Activated naive CD8-positive, alpha-beta T cell (primary cell): ENCODE measurements at regions not wholly inside any gene's neighbourhood (a gene's known extent, or its start where the extent isn't known, plus 50 kb on each side); places are given as distances from the start of the nearest gene placed in this dataset.

Experiments
- H3K27ac Mint-ChIP-seq: one replicate; pipeline ENCODE4 v1.8.0; 2021; ENCODE audit warnings: mixed read lengths
- H3K27me3 Mint-ChIP-seq: one replicate; pipeline ENCODE4 v1.8.0; 2021; ENCODE audit warnings: mixed read lengths
- H3K36me3 Mint-ChIP-seq: one replicate; pipeline ENCODE4 v1.8.0; 2021; ENCODE audit warnings: mixed read lengths
- H3K4me1 Mint-ChIP-seq: one replicate; pipeline ENCODE4 v1.8.0; 2021; ENCODE audit warnings: low read depth, mixed read lengths
- H3K4me3 Mint-ChIP-seq: one replicate; pipeline ENCODE4 v1.8.0; 2021; ENCODE audit warnings: mild to moderate bottlenecking, mixed read lengths
- H3K9me3 Mint-ChIP-seq: one replicate; pipeline ENCODE4 v1.8.0; 2021; ENCODE audit warnings: low read depth, mixed read lengths

GRCh38 chr16:73420244-73420643 is 372.3 kb upstream of the ZFHX3 start:
- H3K4me1 Mint-ChIP-seq, result no peaks in the 10 kb centered on the region
- peaks cover 5% of the 10 kb centered on the region for H3K27me3 Mint-ChIP-seq
- no peak overlapping the region for H3K27ac Mint-ChIP-seq
- no peaks in the 10 kb centered on the region for H3K9me3 Mint-ChIP-seq
- H3K36me3 Mint-ChIP-seq, result no peaks in the 10 kb centered on the region
- H3K4me3 Mint-ChIP-seq, result no peak overlapping the region

- no peak overlapping the region for H3K27ac Mint-ChIP-seq
- no peaks in the 10 kb centered on the region for H3K4me1 Mint-ChIP-seq
- H3K27me3 Mint-ChIP-seq, result peaks cover 5% of the 10 kb centered on the region
- H3K9me3 Mint-ChIP-seq, result peaks cover 3% of the 10 kb centered on the region
- H3K4me3 Mint-ChIP-seq, result no peak overlapping the region
- no peaks in the 10 kb centered on the region for H3K36me3 Mint-ChIP-seq
These were observed 370.8 kb upstream of the ZFHX3 start for GRCh38 chr16:73418691-73419090.

GRCh38 chr16:73418051-73418450 is 370.1 kb upstream of the ZFHX3 start:
- H3K36me3 Mint-ChIP-seq, result no peaks in the 10 kb centered on the region
- peaks cover 6% of the 10 kb centered on the region for H3K9me3 Mint-ChIP-seq
- H3K4me3 Mint-ChIP-seq, result no peak overlapping the region
- no peak overlapping the region for H3K27ac Mint-ChIP-seq
- H3K4me1 Mint-ChIP-seq, result no peaks in the 10 kb centered on the region
- H3K27me3 Mint-ChIP-seq, result peaks cover 5% of the 10 kb centered on the region

GRCh38 chr16:73415286-73415685 is 367.4 kb upstream of the ZFHX3 start:
- peaks cover 2% of the 10 kb centered on the region for H3K27me3 Mint-ChIP-seq
- peaks cover 6% of the 10 kb centered on the region for H3K9me3 Mint-ChIP-seq
- H3K36me3 Mint-ChIP-seq, result no peaks in the 10 kb centered on the region
- no peaks in the 10 kb centered on the region for H3K4me1 Mint-ChIP-seq
- no peak overlapping the region for H3K4me3 Mint-ChIP-seq
- H3K27ac Mint-ChIP-seq, result no peak overlapping the region

GRCh38 chr16:73414638-73415037 is 366.7 kb upstream of the ZFHX3 start:
- Mint-ChIP-seq H3K27me3 (peaks cover 3% of the 10 kb centered on the region), H3K9me3 (peaks cover 6% of the 10 kb centered on the region), H3K4me1 (no peaks in the 10 kb centered on the region), H3K27ac (no peak overlapping the region), H3K4me3 (no peak overlapping the region), H3K36me3 (no peaks in the 10 kb centered on the region)

- no peaks in the 10 kb centered on the region for H3K4me1 Mint-ChIP-seq
- H3K4me3 Mint-ChIP-seq, result no peak overlapping the region
- H3K27ac Mint-ChIP-seq, result no peak overlapping the region
These were observed 365.9 kb upstream of the ZFHX3 start for GRCh38 chr16:73413830-73414190.

GRCh38 chr16:73413091-73413829 is 365.3 kb upstream of the ZFHX3 start:
- Mint-ChIP-seq H3K4me1 (no peaks in the 10 kb centered on the region), H3K9me3 (peaks cover 6% of the 10 kb centered on the region), H3K27me3 (peaks cover 5% of the 10 kb centered on the region), H3K27ac (no peak overlapping the region), H3K4me3 (no peak overlapping the region), H3K36me3 (no peaks in the 10 kb centered on the region)

More at GRCh38 chr16:73413830-73414190, 365.9 kb upstream of the ZFHX3 start:
- peaks cover 6% of the 10 kb centered on the region for H3K9me3 Mint-ChIP-seq
- H3K27me3 Mint-ChIP-seq, result peaks cover 5% of the 10 kb centered on the region
- H3K36me3 Mint-ChIP-seq, result no peaks in the 10 kb centered on the region

- Mint-ChIP-seq H3K36me3 (no peaks in the 10 kb centered on the region), H3K9me3 (peaks cover 6% of the 10 kb centered on the region), H3K27ac (no peak overlapping the region), H3K27me3 (peaks cover 5% of the 10 kb centered on the region), H3K4me1 (no peaks in the 10 kb centered on the region), H3K4me3 (no peak overlapping the region)
These were observed 364.5 kb upstream of the ZFHX3 start for GRCh38 chr16:73412416-73412815.

- peaks cover 2% of the 10 kb centered on the region for H3K27me3 Mint-ChIP-seq
- no peaks in the 10 kb centered on the region for H3K4me1 Mint-ChIP-seq
- H3K9me3 Mint-ChIP-seq, result peaks cover 4% of the 10 kb centered on the region
- no peak overlapping the region for H3K27ac Mint-ChIP-seq
- no peaks in the 10 kb centered on the region for H3K36me3 Mint-ChIP-seq
- H3K4me3 Mint-ChIP-seq, result no peak overlapping the region
These were observed 360.8 kb upstream of the ZFHX3 start for GRCh38 chr16:73408716-73409115.

- Mint-ChIP-seq H3K27me3 (peaks cover 2% of the 10 kb centered on the region), H3K36me3 (no peaks in the 10 kb centered on the region), H3K9me3 (no peaks in the 10 kb centered on the region), H3K4me3 (no peak overlapping the region), H3K4me1 (no peaks in the 10 kb centered on the region), H3K27ac (no peak overlapping the region)
These were observed 360.4 kb upstream of the ZFHX3 start for GRCh38 chr16:73408311-73408710.

GRCh38 chr16:73405851-73406250 is 357.9 kb upstream of the ZFHX3 start:
- H3K36me3 Mint-ChIP-seq, result no peaks in the 10 kb centered on the region
- H3K9me3 Mint-ChIP-seq, result no peaks in the 10 kb centered on the region
- H3K4me3 Mint-ChIP-seq, result no peak overlapping the region
- no peak overlapping the region for H3K27ac Mint-ChIP-seq
- H3K27me3 Mint-ChIP-seq, result peaks cover 2% of the 10 kb centered on the region
- no peaks in the 10 kb centered on the region for H3K4me1 Mint-ChIP-seq

- Mint-ChIP-seq H3K27ac (no peak overlapping the region), H3K36me3 (no peaks in the 10 kb centered on the region), H3K27me3 (no peaks in the 10 kb centered on the region), H3K4me1 (no peaks in the 10 kb centered on the region), H3K9me3 (no peaks in the 10 kb centered on the region), H3K4me3 (no peak overlapping the region)
These were observed 356.1 kb upstream of the ZFHX3 start for GRCh38 chr16:73404001-73404400.

- no peaks in the 10 kb centered on the region for H3K9me3 Mint-ChIP-seq
- no peaks in the 10 kb centered on the region for H3K36me3 Mint-ChIP-seq
These were observed 355.4 kb upstream of the ZFHX3 start for GRCh38 chr16:73403291-73403690.

GRCh38 chr16:73400951-73401350 is 353.0 kb upstream of the ZFHX3 start:
- no peaks in the 10 kb centered on the region for H3K4me1 Mint-ChIP-seq
- H3K4me3 Mint-ChIP-seq, result no peak overlapping the region

More at GRCh38 chr16:73403291-73403690, 355.4 kb upstream of the ZFHX3 start:
- H3K27ac Mint-ChIP-seq, result no peak overlapping the region
- H3K27me3 Mint-ChIP-seq, result no peaks in the 10 kb centered on the region
- no peak overlapping the region for H3K4me3 Mint-ChIP-seq
- no peaks in the 10 kb centered on the region for H3K4me1 Mint-ChIP-seq

GRCh38 chr16:73399997-73400396 is 352.1 kb upstream of the ZFHX3 start:
- Mint-ChIP-seq H3K4me1 (no peaks in the 10 kb centered on the region), H3K4me3 (no peak overlapping the region), H3K9me3 (no peaks in the 10 kb centered on the region), H3K27ac (no peak overlapping the region), H3K27me3 (peaks cover 1% of the 10 kb centered on the region), H3K36me3 (no peaks in the 10 kb centered on the region)

More at GRCh38 chr16:73400951-73401350, 353.0 kb upstream of the ZFHX3 start:
- Mint-ChIP-seq H3K9me3 (no peaks in the 10 kb centered on the region), H3K27me3 (peaks cover 1% of the 10 kb centered on the region), H3K27ac (no peak overlapping the region), H3K36me3 (no peaks in the 10 kb centered on the region)

- no peaks in the 10 kb centered on the region for H3K9me3 Mint-ChIP-seq
- H3K4me1 Mint-ChIP-seq, result no peaks in the 10 kb centered on the region
- no peak overlapping the region for H3K27ac Mint-ChIP-seq
- H3K4me3 Mint-ChIP-seq, result no peak overlapping the region
- H3K36me3 Mint-ChIP-seq, result no peaks in the 10 kb centered on the region
- peaks cover 1% of the 10 kb centered on the region for H3K27me3 Mint-ChIP-seq
These were observed 351.6 kb upstream of the ZFHX3 start for GRCh38 chr16:73399486-73399885.
